OCI-LY3 (cell line): ENCODE measurements at regions not wholly inside any gene's neighbourhood (a gene's known extent, or its start where the extent isn't known, plus 50 kb on each side); places are given as distances from the start of the nearest gene placed in this dataset.

Experiments
- EZH2phosphoT487 ChIP-seq: fragments of 200-600 bp; shearing (Covaris generic); IDR thresholded peaks from 2 replicates; pipeline ENCODE4 v1.6.1; 2018; ENCODE audit warnings: antibody characterized with exemption, mixed run types, low read depth
- TF ChIP-seq, protein P1 (sequence below): fragments of 200-600, 300-600 bp; sonication (generic); IDR thresholded peaks from 2 replicates; pipeline ENCODE4 v1.5.1; 2014; ENCODE audit warnings: antibody characterized with exemption, low read length, low read depth

- TF ChIP-seq, protein P1, sequence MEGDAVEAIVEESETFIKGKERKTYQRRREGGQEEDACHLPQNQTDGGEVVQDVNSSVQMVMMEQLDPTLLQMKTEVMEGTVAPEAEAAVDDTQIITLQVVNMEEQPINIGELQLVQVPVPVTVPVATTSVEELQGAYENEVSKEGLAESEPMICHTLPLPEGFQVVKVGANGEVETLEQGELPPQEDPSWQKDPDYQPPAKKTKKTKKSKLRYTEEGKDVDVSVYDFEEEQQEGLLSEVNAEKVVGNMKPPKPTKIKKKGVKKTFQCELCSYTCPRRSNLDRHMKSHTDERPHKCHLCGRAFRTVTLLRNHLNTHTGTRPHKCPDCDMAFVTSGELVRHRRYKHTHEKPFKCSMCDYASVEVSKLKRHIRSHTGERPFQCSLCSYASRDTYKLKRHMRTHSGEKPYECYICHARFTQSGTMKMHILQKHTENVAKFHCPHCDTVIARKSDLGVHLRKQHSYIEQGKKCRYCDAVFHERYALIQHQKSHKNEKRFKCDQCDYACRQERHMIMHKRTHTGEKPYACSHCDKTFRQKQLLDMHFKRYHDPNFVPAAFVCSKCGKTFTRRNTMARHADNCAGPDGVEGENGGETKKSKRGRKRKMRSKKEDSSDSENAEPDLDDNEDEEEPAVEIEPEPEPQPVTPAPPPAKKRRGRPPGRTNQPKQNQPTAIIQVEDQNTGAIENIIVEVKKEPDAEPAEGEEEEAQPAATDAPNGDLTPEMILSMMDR = no peak
- no peak for TF ChIP-seq EZH2phosphoT487
Measured at GRCh38 chr3:148262980-148263379, 434.7 kb upstream of the AGTR1 start.
